ENCODE measurements at regions not wholly inside any gene's neighbourhood (a gene's known extent, or its start where the extent isn't known, plus 50 kb on each side); places are given as distances from the start of the nearest gene placed in this dataset.

- Mint-ChIP-seq H3K4me3 (ENCODE audit: unreplicated experiment) (no peak overlapping the region), H3K36me3 (ENCODE audit: unreplicated experiment) (no peaks in the 10 kb centered on the region), H3K9me3 (ENCODE audit: unreplicated experiment) (no peaks in the 10 kb centered on the region), H3K4me1 (ENCODE audit: unreplicated experiment) (peaks cover 11% of the 10 kb centered on the region), H3K27me3 (ENCODE audit: unreplicated experiment) (peaks cover 44% of the 10 kb centered on the region), H3K27ac (ENCODE audit: unreplicated experiment) (no peak overlapping the region)
- TF ChIP-seq CTCF (IDR thresholded peaks at IDR 0.05) = no peak
- DNase-seq (ENCODE audit: extremely low spot score, unreplicated experiment) = no peak
These were observed 225.6 kb downstream of the HAUS1 start for GRCh38 chr18:46329736-46330246.

- H3K4me1 Mint-ChIP-seq (ENCODE audit: unreplicated experiment) = peaks cover 20% of the 10 kb centered on the region
- H3K9me3 Mint-ChIP-seq (ENCODE audit: unreplicated experiment) = no peaks in the 10 kb centered on the region
- no peak overlapping the region for H3K27ac Mint-ChIP-seq (ENCODE audit: unreplicated experiment)
- no peak overlapping the region for H3K4me3 Mint-ChIP-seq (ENCODE audit: unreplicated experiment)
- peaks cover 58% of the 10 kb centered on the region for H3K27me3 Mint-ChIP-seq (ENCODE audit: unreplicated experiment)
- no peak for DNase-seq (ENCODE audit: extremely low spot score, unreplicated experiment)
- H3K36me3 Mint-ChIP-seq (ENCODE audit: unreplicated experiment) = no peaks in the 10 kb centered on the region
- TF ChIP-seq CTCF (IDR thresholded peaks at IDR 0.05) = no peak
These were observed 227.1 kb downstream of the HAUS1 start for GRCh38 chr18:46331316-46331715.

- no peak overlapping the region for H3K4me3 Mint-ChIP-seq (ENCODE audit: unreplicated experiment)
- no peak for DNase-seq (ENCODE audit: extremely low spot score, unreplicated experiment)
- H3K9me3 Mint-ChIP-seq (ENCODE audit: unreplicated experiment) = no peaks in the 10 kb centered on the region
- H3K27ac Mint-ChIP-seq (ENCODE audit: unreplicated experiment) = no peak overlapping the region
- peaks cover 20% of the 10 kb centered on the region for H3K4me1 Mint-ChIP-seq (ENCODE audit: unreplicated experiment)
- H3K27me3 Mint-ChIP-seq (ENCODE audit: unreplicated experiment) = peaks cover 68% of the 10 kb centered on the region
- H3K36me3 Mint-ChIP-seq (ENCODE audit: unreplicated experiment) = no peaks in the 10 kb centered on the region
- TF ChIP-seq CTCF (IDR thresholded peaks at IDR 0.05) = no peak
These were observed 228.2 kb downstream of the HAUS1 start for GRCh38 chr18:46332286-46332801.

GRCh38 chr18:46332921-46333341 is 228.7 kb downstream of the HAUS1 start:
- H3K4me3 Mint-ChIP-seq (ENCODE audit: unreplicated experiment) = peak overlapping the region; percentile 63
- no peaks in the 10 kb centered on the region for H3K36me3 Mint-ChIP-seq (ENCODE audit: unreplicated experiment)
- no peak for TF ChIP-seq CTCF (IDR thresholded peaks at IDR 0.05)
- peaks cover 73% of the 10 kb centered on the region for H3K27me3 Mint-ChIP-seq (ENCODE audit: unreplicated experiment)
- H3K27ac Mint-ChIP-seq (ENCODE audit: unreplicated experiment) = no peak overlapping the region
- no peaks in the 10 kb centered on the region for H3K9me3 Mint-ChIP-seq (ENCODE audit: unreplicated experiment)
- H3K4me1 Mint-ChIP-seq (ENCODE audit: unreplicated experiment) = peaks cover 20% of the 10 kb centered on the region
- DNase-seq (ENCODE audit: extremely low spot score, unreplicated experiment) = no peak

- Mint-ChIP-seq H3K27me3 (ENCODE audit: unreplicated experiment) (peaks cover 78% of the 10 kb centered on the region), H3K36me3 (ENCODE audit: unreplicated experiment) (no peaks in the 10 kb centered on the region), H3K4me3 (ENCODE audit: unreplicated experiment) (peak overlapping the region; percentile 63), H3K27ac (ENCODE audit: unreplicated experiment) (no peak overlapping the region), H3K9me3 (ENCODE audit: unreplicated experiment) (no peaks in the 10 kb centered on the region), H3K4me1 (ENCODE audit: unreplicated experiment) (peaks cover 20% of the 10 kb centered on the region)
- TF ChIP-seq CTCF (IDR thresholded peaks at IDR 0.05) = no peak
- no peak for DNase-seq (ENCODE audit: extremely low spot score, unreplicated experiment)
These were observed 229.4 kb downstream of the HAUS1 start for GRCh38 chr18:46333431-46334135.

Measured in osteocyte (in vitro differentiated cells).